HG02763 (cell line): ENCODE measurements at regions not wholly inside any gene's neighbourhood (a gene's known extent, or its start where the extent isn't known, plus 50 kb on each side); places are given as distances from the start of the nearest gene placed in this dataset.
"Not testable (repeated sequence)": the region's sequence is repeated elsewhere in the genome, so short reads cannot be mapped to it uniquely, and the experiment has no call there.

Experiments used
- ATAC-seq: cut with Tn5 transposase; IDR thresholded peaks from one replicate; pipeline ENCODE4 v1.9.1; 2021; ENCODE audit warnings: mild to moderate bottlenecking, moderate library complexity; ENCODE audit not compliant: unreplicated experiment

- ATAC-seq = no peak
These were observed 198.1 kb upstream of the TRPC7 start for GRCh38 chr5:136563489-136563888.

GRCh38 chr5:136560126-136560525 lies 194.8 kb upstream of the TRPC7 start:
- no peak for ATAC-seq

DNA sequence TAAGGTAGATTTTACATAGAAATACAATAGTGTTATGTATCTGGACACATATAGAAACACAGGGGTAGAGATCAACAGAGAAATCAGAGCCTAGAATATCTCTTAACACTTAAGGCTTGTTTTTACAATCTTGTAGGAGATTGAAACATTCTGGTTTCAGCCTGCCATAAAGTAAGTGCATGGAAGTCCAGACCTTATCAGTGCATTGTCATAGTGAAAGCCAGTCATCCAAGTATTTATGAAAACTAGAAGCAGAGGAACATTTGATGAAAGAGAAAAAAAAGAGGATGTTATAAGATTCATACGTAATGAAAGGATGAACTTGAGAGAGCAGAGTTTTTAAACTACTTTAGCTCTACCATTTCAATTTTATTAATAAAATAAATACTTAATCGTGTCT lies 194.3 kb upstream of the TRPC7 start:
- no peak for ATAC-seq

- not testable (repeated sequence) for ATAC-seq
These were observed 181.8 kb upstream of the TRPC7 start for GRCh38 chr5:136547096-136547495.

DNA sequence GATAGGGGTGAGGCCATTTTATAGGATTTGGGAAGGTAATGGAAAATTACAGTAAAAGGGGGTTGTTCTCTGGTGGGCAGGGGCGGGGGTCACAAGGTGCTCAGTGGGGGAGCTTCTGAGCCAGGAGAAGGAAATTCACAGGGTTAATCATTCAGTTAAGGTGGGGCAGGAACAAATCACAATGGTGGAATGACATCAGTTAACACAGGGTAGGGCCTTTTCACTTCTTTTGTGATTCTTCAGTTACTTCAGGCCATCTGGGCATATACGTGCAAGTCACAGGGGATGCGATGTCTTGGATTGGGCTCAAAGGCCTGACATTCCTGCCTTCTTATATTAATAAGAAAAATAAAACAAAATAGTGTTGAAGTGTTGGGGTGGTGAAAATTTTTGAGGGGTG lies 181.1 kb upstream of the TRPC7 start:
- ATAC-seq = not testable (repeated sequence)

GRCh38 chr5:136545031-136545430 lies 179.7 kb upstream of the TRPC7 start:
- not testable (repeated sequence) for ATAC-seq

GRCh38 chr5:136538534-136538933 lies 173.2 kb upstream of the TRPC7 start:
- no peak for ATAC-seq

GRCh38 chr5:136529081-136529480 lies 163.7 kb upstream of the TRPC7 start:
- ATAC-seq = no peak

DNA sequence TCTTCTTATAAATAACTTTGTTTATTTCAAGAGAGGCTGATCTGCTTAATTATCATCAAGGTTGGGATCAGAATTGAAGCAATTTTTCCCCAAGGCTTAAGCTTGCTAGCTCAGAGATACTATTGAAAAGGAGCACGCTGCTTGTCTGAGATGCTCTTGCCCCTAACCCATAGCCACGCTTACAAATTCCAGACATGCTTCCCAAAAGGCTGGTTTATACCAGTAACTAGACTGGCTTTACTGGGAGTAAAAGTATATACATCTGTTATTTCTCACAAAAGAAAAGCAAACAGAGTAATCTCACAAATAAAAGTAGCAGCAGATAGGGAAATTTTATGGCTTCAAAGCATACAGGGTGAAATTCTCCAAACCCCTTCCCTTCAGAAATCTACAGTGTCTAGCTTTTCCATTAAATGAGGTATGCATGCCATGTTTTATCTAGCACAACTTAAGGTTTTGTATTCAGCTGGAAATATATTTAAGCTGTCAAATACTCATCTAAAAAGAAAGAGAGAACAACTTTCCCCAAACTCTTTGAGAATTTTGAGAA lies 163.2 kb upstream of the TRPC7 start:
- no peak for ATAC-seq

- ATAC-seq = no peak
These were observed 162.0 kb upstream of the TRPC7 start for GRCh38 chr5:136527311-136527710.

GRCh38 chr5:136526791-136527190 lies 161.4 kb upstream of the TRPC7 start:
- no peak for ATAC-seq

DNA sequence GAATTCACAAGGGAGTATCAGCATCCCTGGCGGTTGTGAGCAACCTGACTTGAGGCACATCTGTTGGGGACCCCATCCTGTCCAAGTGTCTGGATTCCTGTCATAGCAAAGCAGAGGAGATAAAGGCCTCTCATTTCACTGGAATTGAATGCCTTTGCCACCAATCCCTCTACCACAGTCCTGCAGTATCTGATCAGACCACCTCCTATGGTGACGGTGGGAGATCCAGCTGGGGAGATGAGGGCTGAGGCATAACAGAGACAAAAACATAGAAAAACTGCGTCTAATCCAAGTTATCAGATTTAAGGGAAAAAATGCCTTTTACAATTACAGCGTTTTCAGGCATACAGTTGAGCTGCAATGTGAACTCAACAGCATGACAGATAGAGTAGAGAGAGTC lies 160.7 kb upstream of the TRPC7 start:
- no peak for ATAC-seq

DNA sequence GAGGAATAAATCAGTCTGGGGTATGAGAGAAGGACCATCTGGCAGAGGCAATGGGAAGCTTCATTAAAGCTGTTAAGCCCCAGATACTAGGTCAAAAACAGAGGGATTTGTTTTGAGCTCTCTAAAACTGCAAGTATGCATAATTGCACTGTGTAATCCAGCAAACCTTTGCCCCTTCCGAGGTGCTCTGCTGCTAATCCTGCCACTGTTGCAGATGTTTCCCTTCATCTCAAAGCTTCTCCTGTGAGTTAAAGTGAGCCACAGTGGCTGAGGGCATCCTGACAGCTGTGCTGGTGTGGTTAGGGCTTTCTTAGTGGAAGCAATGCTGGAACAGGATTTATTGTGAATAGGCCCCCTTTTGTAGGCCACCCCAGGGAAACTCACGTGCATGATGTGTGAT lies 160.3 kb upstream of the TRPC7 start:
- ATAC-seq = no peak

GRCh38 chr5:136522217-136522956 lies 157.0 kb upstream of the TRPC7 start:
- no peak for ATAC-seq

DNA sequence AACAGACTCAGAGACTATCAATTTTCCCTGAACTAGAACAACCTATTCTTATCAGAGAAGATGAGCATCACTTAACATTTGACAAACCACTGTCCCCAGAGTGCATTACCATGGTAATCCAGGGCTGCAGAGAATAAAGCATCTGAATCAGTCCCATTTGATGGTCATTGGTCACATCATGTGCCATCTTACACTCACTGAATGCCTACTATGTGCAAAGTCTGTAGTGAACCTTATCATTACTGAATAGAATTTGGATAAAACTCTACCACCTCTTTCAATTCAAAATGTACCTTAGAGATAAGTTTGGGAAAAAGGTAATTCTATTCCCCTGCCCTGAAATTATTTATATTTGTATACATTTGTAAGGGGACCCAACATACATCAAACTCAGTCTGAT lies 156.4 kb upstream of the TRPC7 start:
- no peak for ATAC-seq

- no peak for ATAC-seq
These were observed 153.5 kb upstream of the TRPC7 start for GRCh38 chr5:136518814-136519213.

DNA sequence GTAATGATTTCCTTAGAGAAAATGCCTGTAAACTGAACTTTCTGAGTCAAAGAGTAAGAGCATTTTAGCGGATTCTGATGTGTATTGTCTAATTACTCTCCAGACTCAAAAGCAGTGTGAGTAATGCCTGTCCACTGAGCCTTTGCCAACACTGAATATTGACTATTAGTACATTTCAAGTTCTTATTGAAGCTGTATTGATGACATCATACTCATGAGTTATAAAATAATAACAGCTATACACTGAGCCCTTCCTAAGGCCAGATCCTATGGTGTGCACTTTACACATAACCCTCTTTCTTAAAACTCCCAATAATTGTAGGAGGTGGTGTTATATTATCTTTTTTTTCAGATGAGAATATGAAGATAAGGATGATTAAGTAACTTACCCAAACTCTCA lies 152.8 kb upstream of the TRPC7 start:
- ATAC-seq = no peak

DNA sequence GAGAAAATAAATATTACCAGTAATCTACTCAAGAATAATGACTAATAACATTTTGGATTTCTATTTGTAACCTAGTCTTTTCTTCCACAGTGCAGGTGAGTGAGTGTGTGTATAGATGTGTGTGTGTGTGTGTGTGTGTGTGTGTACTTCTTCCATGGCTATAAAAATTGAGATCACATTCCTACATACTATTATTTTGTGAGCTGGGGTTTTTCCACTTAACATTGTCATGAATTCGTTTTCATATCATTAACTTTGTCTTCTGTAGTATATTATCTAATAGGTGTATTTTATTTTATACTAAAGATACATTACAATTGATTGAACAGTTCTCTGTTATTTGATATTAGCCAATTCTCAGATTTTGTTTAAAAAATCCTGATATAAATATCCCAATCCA lies 152.4 kb upstream of the TRPC7 start:
- no peak for ATAC-seq

GRCh38 chr5:136516637-136517036 lies 151.3 kb upstream of the TRPC7 start:
- ATAC-seq = no peak

- no peak for ATAC-seq
These were observed 148.1 kb upstream of the TRPC7 start for GRCh38 chr5:136513430-136513829.

DNA sequence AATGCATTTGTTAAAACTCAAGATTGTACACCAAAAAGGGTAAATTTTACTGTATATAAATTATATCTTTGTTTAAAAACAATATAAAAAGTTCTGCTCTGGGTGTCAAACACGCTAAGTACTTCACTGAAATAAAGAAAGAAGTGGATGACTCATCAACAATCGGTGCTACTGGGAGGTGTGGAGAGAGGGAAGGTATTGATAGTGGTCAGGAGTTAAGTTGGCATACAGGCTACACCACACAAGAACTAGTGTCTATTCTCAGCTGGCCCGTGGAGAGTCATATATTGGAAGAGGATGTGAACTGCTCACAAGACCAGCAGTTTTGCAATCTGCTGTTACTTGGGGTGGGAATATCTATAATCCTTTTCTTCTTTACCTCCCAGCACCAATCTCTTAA lies 145.7 kb upstream of the TRPC7 start:
- no peak for ATAC-seq

- no peak for ATAC-seq
These were observed 145.1 kb upstream of the TRPC7 start for GRCh38 chr5:136510481-136510880.

GRCh38 chr5:136506131-136506530 lies 140.8 kb upstream of the TRPC7 start:
- no peak for ATAC-seq
